ENCODE measurements at regions not wholly inside any gene's neighbourhood (a gene's known extent, or its start where the extent isn't known, plus 50 kb on each side); places are given as distances from the start of the nearest gene placed in this dataset.

- TF ChIP-seq CTCF (conservative IDR thresholded peaks at IDR 0.05; ENCODE audit: low read depth, low read length): no peak
- TF ChIP-seq EZH2 (IDR thresholded peaks at IDR 0.05; ENCODE audit: borderline replicate concordance, low read depth, low read length, poor library complexity, severe bottlenecking): no peak
These were observed 320.1 kb upstream of the ATP11B start for GRCh38 chr3:182473191-182473710.
